GM12873 (cell line): ENCODE measurements at regions not wholly inside any gene's neighbourhood (a gene's known extent, or its start where the extent isn't known, plus 50 kb on each side); places are given as distances from the start of the nearest gene placed in this dataset.

Experiments used
- CTCF ChIP-seq: IDR thresholded peaks from 2 replicates; pipeline ENCODE4 v1.5.1; 2012; ENCODE audit warnings: low read depth, mild to moderate bottlenecking, moderate library complexity, low read length, control low read depth; ENCODE audit not compliant: insufficient read depth; ENCODE audit errors: missing control alignments

- TF ChIP-seq CTCF = no peak
These were observed 582.2 kb upstream of the DDX18 start for GRCh38 chr2:117232305-117232704.

GRCh38 chr2:117257362-117257761 is 557.1 kb upstream of the DDX18 start:
- no peak for TF ChIP-seq CTCF

GRCh38 chr2:117269574-117269973 is 544.9 kb upstream of the DDX18 start:
- no peak for TF ChIP-seq CTCF

- TF ChIP-seq CTCF = no peak
These were observed 542.9 kb upstream of the DDX18 start for GRCh38 chr2:117271631-117272030.

- no peak for TF ChIP-seq CTCF
These were observed 541.4 kb upstream of the DDX18 start for GRCh38 chr2:117273009-117273671.

- TF ChIP-seq CTCF = no peak
These were observed 521.5 kb upstream of the DDX18 start for GRCh38 chr2:117293012-117293411.

GRCh38 chr2:117299451-117299850 is 515.0 kb upstream of the DDX18 start:
- no peak for TF ChIP-seq CTCF
